Posterior cingulate gyrus (tissue), 11 donors: ENCODE measurements at regions not wholly inside any gene's neighbourhood (a gene's known extent, or its start where the extent isn't known, plus 50 kb on each side); places are given as distances from the start of the nearest gene placed in this dataset.
"Not testable (repeated sequence)": the region's sequence is repeated elsewhere in the genome, so short reads cannot be mapped to it uniquely, and the experiment has no call there.

Source experiments
- DNase-seq, 10 donors: peaks; one replicate each; pipeline versions ENCODE4 v3.0.0 to v3.0.0-alpha.2; 2020 to 2021; ENCODE audit warnings: mixed read lengths in 3 of 10
- intact Hi-C: fragments of 100-400 bp; cut with DNase I; formaldehyde crosslinking; loops from one replicate; pipeline ENCODE4 v1.15.1; 2023

- no peak for DNase-seq
- intact Hi-C loops, result no loop called here
These were observed 2104.9 kb downstream of the PCDH9 start for GRCh38 chr13:65125236-65125635.

- DNase-seq, result no peak
- intact Hi-C loops, result no loop called here
These were observed 2117.6 kb downstream of the PCDH9 start for GRCh38 chr13:65112531-65112941.

GRCh38 chr13:65112123-65112522 is 2118.0 kb downstream of the PCDH9 start:
- no peak for DNase-seq
- intact Hi-C loops, result no loop called here

GRCh38 chr13:65111223-65111622 is 2118.9 kb downstream of the PCDH9 start:
- intact Hi-C loops, result no loop called here

GRCh38 chr13:65104436-65104835 is 2125.7 kb downstream of the PCDH9 start:
- intact Hi-C loops, DNase-seq: not testable (repeated sequence)

More at GRCh38 chr13:65111223-65111622, 2118.9 kb downstream of the PCDH9 start:
- no peak for DNase-seq

- intact Hi-C loops, result no loop called here
- DNase-seq, result no peak
These were observed 2126.8 kb downstream of the PCDH9 start for GRCh38 chr13:65103351-65103750.

- intact Hi-C loops, result no loop called here
These were observed 2134.7 kb downstream of the PCDH9 start for GRCh38 chr13:65095161-65096082.

GRCh38 chr13:65093357-65093756 is 2136.8 kb downstream of the PCDH9 start:
- intact Hi-C loops, result no loop called here
- DNase-seq, result no peak

More at GRCh38 chr13:65095161-65096082, 2134.7 kb downstream of the PCDH9 start:
- no peak for DNase-seq

- no peak for DNase-seq
- intact Hi-C loops, result no loop called here
These were observed 2139.1 kb downstream of the PCDH9 start for GRCh38 chr13:65091031-65091430.

GRCh38 chr13:65090186-65090585 is 2139.9 kb downstream of the PCDH9 start:
- no peak for DNase-seq
- intact Hi-C loops, result no loop called here

- intact Hi-C loops, result no loop called here
- no peak for DNase-seq
These were observed 2141.2 kb downstream of the PCDH9 start for GRCh38 chr13:65088906-65089305.

GRCh38 chr13:65085977-65086376 is 2144.2 kb downstream of the PCDH9 start:
- DNase-seq, result peak in 3 of 10 donors; percentile 43 to 69 (median 62)
- intact Hi-C loops, result no loop called here

GRCh38 chr13:65074248-65074647 is 2155.9 kb downstream of the PCDH9 start:
- intact Hi-C loops, result no loop called here

GRCh38 chr13:65064967-65065366 is 2165.2 kb downstream of the PCDH9 start:
- DNase-seq, result no peak
- intact Hi-C loops, result no loop called here

More at GRCh38 chr13:65074248-65074647, 2155.9 kb downstream of the PCDH9 start:
- no peak for DNase-seq

- no peak for DNase-seq
- intact Hi-C loops, result no loop called here
These were observed 2166.4 kb downstream of the PCDH9 start for GRCh38 chr13:65063753-65064152.

GRCh38 chr13:65057986-65058385 is 2172.2 kb downstream of the PCDH9 start:
- DNase-seq, result no peak
- intact Hi-C loops, result no loop called here

- DNase-seq, result no peak
- intact Hi-C loops, result no loop called here
These were observed 2175.9 kb downstream of the PCDH9 start for GRCh38 chr13:65054277-65054676.

GRCh38 chr13:65036999-65037398 is 2193.1 kb downstream of the PCDH9 start:
- DNase-seq, result no peak
- intact Hi-C loops, result no loop called here

- DNase-seq, result no peak
- intact Hi-C loops, result no loop called here
These were observed 2194.8 kb downstream of the PCDH9 start for GRCh38 chr13:65035302-65035701.

- DNase-seq, result peak in 3 of 10 donors; percentile 37 to 72 (median 45)
These were observed 2195.9 kb downstream of the PCDH9 start for GRCh38 chr13:65034266-65034665.

GRCh38 chr13:65032825-65033224 is 2197.3 kb downstream of the PCDH9 start:
- intact Hi-C loops, result no loop called here
- no peak for DNase-seq

More at GRCh38 chr13:65034266-65034665, 2195.9 kb downstream of the PCDH9 start:
- intact Hi-C loops, result no loop called here

- DNase-seq, result no peak
- intact Hi-C loops, result no loop called here
These were observed 2202.0 kb downstream of the PCDH9 start for GRCh38 chr13:65028101-65028500.
